ENCODE measurements at regions not wholly inside any gene's neighbourhood (a gene's known extent, or its start where the extent isn't known, plus 50 kb on each side); places are given as distances from the start of the nearest gene placed in this dataset.

DNA sequence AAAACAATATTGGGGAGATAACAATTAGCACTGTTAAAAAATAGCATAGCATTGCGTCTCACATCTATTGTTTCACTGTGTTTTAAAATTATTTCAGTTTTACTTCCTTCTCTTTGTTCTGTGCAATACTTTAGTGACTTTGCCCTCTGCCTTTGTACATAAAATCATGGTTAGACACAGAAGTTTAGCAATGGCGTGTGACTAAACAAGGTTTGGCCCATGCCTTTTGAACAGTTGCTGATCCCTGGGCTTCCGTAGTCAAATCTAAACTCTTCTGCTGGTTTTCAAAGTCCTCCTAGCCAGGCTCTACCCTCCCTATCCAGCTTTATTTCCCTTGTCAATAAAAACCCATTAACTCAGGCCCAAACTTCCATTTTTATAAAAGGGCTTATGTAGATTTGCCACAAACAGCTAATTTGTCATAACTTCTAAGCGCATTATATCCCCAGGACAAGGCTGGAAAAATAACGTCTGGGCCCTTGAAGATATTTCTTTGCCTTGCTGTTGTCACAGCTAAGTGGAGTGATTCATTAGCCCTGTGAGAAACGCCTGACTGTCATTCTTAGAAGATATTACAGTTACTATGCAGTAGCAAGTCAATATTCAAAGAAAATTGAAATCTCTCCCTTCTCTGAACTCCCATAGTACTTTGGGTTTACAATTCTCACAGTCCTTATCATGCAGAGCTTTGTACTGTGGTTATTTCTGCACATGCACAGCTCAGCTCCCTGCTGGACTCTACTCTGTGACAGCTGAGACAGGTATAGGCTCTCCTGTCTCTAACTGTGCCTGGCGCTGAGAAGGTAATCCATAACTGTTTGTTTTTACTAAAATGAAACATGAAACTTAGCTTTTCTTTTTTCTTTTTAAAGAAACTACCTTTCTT lies 123.4 kb upstream of the SLC24A5 start:
- Histone ChIP-seq H3K9me3 (no peaks in the 10 kb centered on the region), H3K4me3 (no peak overlapping the region), H3K4me1 (peaks cover 0 to 11% (median 0%) of the 10 kb centered on the region in 9 donors), H3K27me3 (peaks cover 0 to 3% (median 0%) of the 10 kb centered on the region in 7 donors), H3K36me3 (no peaks in the 10 kb centered on the region), H3K27ac (no peak overlapping the region)
- 81 to 89% methylated on average over 7 of the region's 7 CpGs for WGBS, 2 donors
- ATAC-seq (no peak), DNase-seq (no peak)
- no peak for TF ChIP-seq CTCF (IDR thresholded peaks at IDR 0.05)
- intact Hi-C loops (cut with DNase I) = loop anchor here in 2 of 10 donors (10.0 kb wide), 2 partner anchors 287 to 503 kb away; no protein-coding TSS in a partner anchor

DNA sequence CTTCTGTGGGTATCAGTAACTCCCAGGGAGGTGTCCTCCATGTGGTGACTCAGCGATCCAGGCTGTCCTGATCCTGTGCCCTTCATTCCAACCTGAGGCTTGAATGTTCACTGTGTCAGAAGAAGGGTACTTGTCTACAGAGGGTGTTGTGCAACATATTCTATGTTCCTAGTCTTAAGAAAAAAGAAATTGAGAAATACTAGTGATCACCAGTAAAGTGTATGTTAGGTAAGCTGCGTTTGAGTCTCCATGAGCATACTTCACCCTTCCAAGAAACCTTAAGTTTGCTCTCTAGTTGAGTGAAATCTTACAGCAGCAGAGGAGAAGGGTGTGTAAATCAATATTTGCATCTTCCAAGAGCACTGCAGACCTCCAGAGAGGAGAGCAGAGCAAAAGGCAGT lies 122.2 kb upstream of the SLC24A5 start:
- Histone ChIP-seq H3K9me3 (no peaks in the 10 kb centered on the region), H3K4me3 (no peak overlapping the region), H3K4me1 (peaks cover 0 to 17% (median 0%) of the 10 kb centered on the region in 9 donors), H3K36me3 (no peaks in the 10 kb centered on the region), H3K27ac (no peak overlapping the region), H3K27me3 (peaks cover 0 to 3% (median 0%) of the 10 kb centered on the region in 7 donors)
- ATAC-seq (no peak), DNase-seq (no peak)
- no peak for TF ChIP-seq CTCF (IDR thresholded peaks at IDR 0.05)
- intact Hi-C loops (cut with DNase I) = loop anchor here in 2 of 10 donors (10.0 kb wide), 2 partner anchors 286 to 504 kb away; no protein-coding TSS in a partner anchor
- WGBS, 2 donors = 87% methylated on average over 2 of the region's 2 CpGs

DNA sequence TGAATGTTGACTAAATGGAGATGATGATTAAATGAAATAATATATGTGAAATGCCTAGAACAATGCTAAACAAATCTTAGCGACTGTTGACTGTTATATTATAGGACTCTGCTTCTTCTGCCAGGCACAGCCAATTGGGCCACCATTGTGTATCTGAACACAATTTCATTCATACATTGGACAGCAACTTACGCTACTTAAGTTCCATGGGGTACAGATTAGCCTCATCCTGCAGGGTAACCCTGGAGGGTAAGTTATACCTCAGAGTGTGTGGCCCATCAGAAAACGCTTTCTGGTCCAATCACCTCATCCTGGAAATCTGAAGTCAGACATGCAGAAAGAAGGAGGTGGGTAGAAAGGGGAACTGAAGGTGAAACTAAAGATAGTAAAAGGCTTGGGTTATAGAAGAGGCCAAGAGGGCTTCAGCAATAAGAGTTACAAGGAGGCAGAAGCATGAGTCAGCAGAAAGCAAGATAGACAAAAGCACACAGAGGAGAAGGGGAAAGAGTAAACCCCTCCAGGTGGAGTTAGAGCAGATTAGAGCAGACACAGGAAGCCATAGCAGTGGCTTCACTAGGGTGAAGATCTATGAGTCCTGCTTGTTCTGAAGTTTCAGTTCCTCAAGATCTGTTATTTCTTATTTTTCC lies 119.3 kb upstream of the SLC24A5 start:
- intact Hi-C loops (cut with DNase I) = no loop called here
- no peak overlapping the region for H3K4me3 ChIP-seq
- no peak for ATAC-seq
- whole genome bisulfite sequencing, 2 donors = 92 to 95% methylated on average over 3 of the region's 3 CpGs
- DNase-seq = no peak
- no peak for TF ChIP-seq CTCF (IDR thresholded peaks at IDR 0.05)
- no peaks in the 10 kb centered on the region for H3K27me3 ChIP-seq
- H3K4me1 ChIP-seq = peaks cover 0 to 17% (median 0%) of the 10 kb centered on the region in 9 donors
- H3K36me3 ChIP-seq = no peaks in the 10 kb centered on the region
- H3K9me3 ChIP-seq = no peaks in the 10 kb centered on the region
- no peak overlapping the region for H3K27ac ChIP-seq

DNA sequence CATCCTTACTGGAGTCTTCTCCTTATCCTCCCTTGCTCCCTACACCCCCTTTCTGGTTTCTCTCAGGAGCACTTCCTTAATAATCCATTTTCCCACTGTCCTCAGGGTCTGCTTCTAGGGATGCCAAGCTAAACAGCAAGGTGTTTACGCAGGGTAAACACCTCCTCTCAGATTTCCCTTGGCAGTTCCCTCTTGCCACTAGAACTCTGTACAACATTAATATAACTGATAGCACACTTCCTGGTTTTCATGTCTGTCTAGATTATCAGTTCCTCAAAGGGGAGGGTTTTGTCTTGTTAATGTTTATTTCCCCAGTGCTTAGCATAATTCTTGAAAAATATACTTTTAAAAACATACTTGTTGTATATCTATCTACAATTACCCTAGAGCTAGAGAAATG lies 118.0 kb upstream of the SLC24A5 start:
- intact Hi-C loops (cut with DNase I) = no loop called here
- WGBS, 2 donors = 62 to 67% methylated on average over 1 of the region's 1 CpG
- Histone ChIP-seq H3K4me3 (no peak overlapping the region), H3K4me1 (peaks cover 0 to 17% (median 0%) of the 10 kb centered on the region in 9 donors), H3K27ac (no peak overlapping the region), H3K36me3 (no peaks in the 10 kb centered on the region), H3K9me3 (no peaks in the 10 kb centered on the region), H3K27me3 (no peaks in the 10 kb centered on the region)
- DNase-seq (no peak), ATAC-seq (no peak)
- no peak for TF ChIP-seq CTCF (IDR thresholded peaks at IDR 0.05)

All from heart right ventricle (tissue), 16 donors.